Activated CD8-positive, alpha-beta memory T cell treated with anti-CD3 and anti-CD28 coated beads, Interleukin-2, amount 50 U/mL, for 4 hours (primary cell): ENCODE measurements at regions not wholly inside any gene's neighbourhood (a gene's known extent, or its start where the extent isn't known, plus 50 kb on each side); places are given as distances from the start of the nearest gene placed in this dataset.

Experiments used
- DNase-seq: peaks from one replicate; pipeline ENCODE4 v3.0.0-alpha.2; 2020

DNA sequence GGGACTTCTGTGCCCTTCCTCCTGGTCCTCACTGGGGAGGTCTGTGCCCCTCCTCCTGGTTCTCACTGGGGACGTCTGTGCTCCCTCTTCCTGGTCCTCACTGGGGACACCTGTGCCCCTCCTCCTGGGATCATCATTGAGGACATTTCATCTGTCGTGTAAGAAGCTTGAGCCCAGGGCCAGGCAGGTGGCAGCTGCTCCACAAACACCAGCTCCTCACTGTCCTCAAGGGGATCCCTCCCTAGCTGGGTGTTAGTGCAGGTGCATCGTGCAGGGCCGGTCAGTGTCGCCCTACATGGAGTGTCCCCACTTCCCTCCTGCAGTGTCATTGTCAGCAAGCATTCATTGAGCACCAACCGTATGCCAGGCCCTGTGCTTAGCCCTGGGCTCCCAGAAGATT, 312.7 kb downstream of the PTPRU start:
- DNase-seq = no peak

DNA sequence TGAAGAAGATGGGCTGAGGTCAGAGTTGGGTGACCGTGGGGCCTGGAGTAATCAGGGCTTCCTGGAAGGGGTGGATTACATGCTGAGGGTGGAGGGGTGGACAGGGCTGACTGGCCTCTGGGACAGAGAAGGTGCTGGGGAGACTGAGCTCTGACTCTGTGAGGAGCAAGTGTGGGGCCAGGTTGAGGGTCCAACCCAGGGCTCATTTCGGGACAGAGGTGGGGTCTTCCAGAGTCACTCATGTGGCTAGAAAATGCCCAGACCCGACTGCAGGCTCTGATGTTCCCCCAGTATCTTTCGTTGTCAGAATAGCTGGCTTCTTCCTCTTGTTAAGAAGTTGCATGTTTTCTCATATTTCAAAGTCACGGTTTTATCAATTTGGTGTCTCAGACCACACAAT, 311.8 kb downstream of the PTPRU start:
- DNase-seq = no peak

DNA sequence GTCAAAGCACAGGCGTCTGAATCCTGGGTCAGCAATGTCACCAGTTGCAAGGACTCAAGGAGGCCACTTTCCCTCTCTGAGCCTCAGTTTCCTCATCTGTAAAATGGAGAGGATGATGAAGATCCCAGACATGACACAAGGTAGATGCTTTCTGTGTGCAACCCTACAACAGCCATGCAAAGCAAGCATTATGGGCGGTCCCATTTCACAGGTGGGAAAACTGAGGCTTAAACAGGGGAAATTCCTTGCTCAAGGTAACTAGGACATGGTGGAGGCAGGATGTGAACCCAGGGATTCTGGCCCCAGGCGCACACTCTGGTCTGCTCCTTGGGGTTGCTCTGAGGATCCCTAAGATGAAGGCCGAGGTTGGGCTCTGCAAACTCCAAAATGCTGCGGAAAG, 311.0 kb downstream of the PTPRU start:
- no peak for DNase-seq

DNA sequence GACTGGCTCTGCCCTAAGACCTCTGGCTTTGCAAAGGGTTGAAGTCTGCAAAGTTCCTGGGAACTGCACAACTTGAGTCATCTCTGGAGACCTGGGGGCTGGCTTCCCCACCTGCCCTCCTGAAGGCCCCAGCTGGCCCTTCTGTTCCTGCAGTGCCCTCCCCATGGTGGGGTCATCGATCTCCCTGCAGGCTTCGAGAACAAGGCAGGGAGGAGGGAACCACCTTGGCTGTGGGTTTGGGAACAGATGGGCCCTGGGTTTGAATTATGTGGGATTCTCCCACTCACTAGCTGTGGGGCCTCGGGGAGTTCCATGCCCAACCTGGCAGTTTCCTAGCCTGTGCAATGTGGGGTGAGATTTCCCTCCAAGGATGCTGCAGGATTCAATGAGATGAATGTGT, 310.2 kb downstream of the PTPRU start:
- DNase-seq = no peak

DNA sequence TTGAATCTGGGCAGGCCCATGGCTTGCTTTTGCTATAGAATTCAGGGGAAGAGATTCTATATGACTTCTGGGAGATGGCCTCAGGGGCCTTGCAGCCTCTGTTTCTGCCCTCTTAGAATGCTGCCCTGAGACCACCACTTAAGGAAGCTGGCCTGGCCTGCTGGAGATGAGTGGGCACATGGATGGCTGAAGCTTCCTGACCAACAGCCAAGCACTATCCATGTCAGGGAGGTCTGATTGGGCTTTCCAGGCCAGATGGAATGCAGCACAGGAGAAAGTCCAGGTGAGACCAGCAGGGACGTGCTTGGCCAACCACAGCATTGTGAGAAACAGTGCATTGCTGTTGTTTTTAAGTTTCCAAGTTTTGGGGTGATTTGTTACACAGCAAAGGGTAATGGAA, 308.1 kb downstream of the PTPRU start:
- DNase-seq = no peak

DNA sequence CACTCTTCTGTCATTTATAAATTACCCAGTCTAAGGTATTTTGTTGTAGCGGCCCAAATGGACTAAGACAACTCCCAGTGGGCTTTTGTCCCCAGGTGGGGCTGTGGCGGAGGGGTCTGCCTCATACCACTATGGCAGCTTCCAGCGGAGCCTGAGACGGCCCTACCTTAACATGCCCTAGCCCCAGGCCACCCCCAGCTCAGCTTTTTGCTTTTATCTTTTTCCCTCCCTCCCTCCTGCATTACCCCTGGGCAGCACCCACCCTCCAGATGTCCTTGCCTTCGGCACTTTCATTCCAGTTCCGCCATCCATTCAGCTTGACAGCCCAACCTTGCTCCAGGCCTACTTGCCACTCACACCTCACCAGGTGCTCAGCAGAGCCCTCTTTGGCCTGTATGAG, 307.3 kb downstream of the PTPRU start:
- no peak for DNase-seq

DNA sequence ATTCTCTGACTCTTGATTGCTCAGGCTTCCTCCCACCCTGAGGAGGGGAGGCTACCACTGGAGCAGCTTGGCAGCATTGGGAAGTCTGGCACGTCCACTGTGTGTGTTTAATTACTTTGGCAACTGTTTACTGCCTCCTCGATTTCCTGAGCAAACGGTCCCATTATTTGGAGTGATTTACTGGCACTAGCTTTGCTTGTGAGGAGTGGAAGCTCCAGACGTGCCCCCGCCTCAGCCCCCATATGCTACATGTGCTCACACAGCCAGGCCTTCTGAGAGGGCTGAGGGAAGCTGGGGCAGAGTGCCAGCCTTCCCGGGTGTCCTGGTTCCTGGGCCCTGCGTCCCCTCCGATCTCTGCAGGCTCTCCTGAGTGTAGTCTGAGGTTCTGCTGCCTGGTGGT, 306.2 kb downstream of the PTPRU start:
- DNase-seq = no peak

DNA sequence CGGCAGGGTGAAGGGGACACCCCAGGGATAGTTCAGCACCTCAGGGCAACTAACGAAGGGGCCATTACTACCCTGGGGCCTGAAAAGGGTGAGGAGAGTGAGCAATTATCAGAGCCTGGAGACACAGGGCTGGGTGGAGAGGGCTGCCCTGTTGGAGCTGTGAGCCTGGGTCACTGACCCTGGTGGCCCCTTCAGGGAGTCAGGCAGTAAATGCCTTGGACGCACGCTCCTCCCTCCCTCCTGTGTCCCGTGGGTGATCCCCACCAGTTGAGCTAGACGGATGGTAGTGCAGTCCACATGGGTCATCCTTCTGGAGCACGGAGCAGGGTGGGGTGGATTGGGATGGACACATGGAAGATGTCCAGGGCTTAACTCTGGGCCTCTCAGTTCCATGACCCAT, 305.3 kb downstream of the PTPRU start:
- no peak for DNase-seq

DNA sequence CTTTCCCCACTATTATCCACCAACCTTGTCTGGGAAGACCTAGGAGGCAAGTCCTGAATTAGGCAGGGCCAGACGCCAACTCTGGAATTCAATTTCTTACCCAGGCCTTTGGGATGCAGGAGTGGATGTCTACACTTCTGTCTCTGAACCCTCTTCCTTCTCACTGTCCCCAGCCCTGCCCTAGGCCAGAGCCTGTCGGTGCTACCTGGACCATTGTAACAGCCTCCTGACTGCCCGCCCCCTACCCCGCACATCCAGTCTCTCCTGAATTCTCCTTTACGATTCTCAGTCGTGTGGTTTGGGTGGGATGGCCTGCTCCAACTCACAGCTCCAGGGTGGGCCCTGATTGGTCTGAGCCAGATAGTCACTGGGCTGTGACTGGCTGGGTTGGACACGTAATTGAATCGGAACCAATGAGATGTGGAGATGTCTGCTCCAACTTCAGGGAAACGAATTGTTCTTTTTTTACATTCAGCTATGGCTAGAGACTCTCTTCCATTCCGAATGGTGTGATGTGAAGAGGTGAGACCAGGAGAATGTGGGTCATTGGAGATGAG, 304.6 kb downstream of the PTPRU start:
- DNase-seq = no peak

DNA sequence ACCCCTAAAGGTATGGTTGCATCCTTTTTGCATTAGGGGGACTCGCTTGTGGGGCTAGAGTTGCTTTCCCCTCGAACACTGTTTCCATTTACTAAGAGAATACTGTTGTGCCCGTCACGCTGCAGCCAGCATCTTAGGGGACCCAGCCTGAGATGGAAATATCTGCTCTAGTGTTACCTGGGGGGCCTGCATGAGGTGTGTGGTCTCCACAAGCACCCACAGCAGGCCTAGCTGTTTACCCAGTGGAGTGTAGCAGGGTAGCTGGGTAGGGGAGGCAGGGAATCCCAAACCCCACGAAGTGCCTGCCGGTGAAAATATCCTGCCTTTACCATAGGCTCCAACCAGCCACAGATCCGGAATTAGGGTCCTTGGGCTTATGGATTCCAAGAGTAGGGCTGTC, 303.6 kb downstream of the PTPRU start:
- DNase-seq = no peak

DNA sequence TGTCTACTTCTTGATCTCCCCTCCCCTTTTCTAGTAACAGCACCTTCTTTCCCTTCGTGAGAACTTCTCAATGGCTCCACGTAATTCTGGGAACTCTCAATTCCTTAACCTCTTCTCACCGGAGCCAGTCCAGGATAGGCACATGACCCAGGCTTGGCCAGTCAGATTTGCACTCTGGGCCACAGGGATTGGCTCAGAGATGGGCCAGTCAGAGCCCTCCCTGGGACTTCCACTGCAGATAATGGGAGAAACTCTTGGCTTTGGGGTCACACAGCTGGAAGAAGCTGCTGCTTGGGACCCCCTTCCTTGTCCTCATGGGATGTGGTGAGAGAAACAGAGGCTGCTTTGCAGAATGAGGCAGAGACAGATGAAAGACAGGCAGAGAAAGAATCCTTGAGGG, 302.3 kb downstream of the PTPRU start:
- DNase-seq = no peak

DNA sequence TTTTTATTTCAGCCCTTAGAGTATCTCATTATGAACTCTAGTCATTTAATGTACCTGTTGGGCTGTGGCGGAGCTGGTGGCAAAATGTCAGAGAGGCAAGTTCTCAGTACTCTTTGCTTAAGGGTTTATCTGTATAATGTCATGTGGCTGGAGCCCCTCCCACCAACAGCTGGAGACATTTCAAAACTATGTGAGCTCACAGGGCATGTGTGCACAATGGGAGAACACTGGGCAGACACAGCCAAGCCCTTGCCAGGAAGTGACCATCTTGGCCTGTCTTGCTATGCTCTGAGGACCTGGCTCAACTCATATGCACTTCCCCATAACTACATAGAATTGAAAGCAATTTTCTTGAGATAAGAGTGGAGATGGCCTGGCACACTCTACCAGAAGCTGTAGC, 296.4 kb downstream of the PTPRU start:
- no peak for DNase-seq

DNA sequence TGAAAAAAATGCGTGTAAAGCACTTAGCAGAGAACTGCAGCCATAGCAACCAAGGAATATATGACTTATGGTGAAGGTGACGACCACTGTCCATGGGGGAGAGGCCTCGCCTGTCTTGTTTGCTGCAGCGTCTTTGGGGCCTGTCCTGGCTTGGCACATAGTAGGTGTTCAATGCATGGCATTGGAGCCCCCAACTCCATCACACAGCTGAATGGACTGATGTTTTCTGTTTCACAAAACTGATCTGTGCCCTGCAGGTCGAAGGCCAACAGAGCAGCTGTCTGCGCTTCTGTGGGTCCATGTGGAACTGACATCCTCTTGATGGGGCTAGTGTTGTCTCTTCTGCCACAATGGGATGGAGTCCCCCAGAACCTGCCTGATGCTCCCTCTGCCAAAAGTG, 296.0 kb downstream of the PTPRU start:
- no peak for DNase-seq

DNA sequence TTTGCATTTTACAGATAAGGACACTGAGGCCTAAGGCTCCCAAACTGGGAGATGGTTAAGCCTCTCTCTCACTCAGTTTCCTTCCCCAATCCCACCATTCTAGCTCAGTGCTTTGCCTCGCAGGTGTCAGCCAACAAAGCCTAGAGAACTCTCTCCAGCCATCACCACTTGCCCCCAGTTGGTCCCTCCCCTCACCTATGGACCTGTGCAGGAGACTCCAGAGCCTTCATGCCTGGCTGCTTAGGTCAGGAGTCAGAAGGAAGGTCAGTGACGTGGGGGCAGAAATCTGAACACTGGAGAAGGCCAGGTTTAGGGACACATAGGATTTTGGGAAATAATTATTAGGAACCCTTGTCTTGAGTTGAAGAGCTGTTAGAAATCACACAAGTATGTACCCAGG, 295.3 kb downstream of the PTPRU start:
- DNase-seq = no peak

DNA sequence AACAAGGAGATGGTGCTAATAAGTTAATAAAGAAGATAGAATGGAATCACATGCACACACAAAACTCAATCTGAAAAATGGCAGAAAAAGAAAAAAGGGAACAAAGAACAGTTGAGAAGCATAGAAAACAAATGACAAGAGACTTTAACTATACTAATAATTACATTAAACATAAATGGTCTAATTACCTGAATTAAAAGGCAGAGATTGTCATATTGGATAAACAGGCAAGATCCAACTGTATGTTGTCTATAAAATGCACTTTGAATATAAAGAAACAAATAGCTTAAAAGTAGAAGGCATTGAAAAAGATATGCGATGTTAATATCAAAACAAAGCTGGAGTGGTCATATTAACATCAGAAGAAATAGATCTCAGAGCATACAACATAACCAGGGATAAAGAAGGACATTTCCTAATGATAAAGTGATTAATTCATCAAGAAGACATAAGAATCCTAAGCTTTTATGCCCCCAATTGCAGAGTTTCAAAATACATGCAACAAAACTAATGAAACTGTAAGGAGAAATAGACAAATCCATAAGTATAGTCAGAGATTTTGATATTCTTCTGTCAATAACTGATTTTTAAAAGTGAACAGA, 293.5 kb downstream of the PTPRU start:
- DNase-seq = no peak

DNA sequence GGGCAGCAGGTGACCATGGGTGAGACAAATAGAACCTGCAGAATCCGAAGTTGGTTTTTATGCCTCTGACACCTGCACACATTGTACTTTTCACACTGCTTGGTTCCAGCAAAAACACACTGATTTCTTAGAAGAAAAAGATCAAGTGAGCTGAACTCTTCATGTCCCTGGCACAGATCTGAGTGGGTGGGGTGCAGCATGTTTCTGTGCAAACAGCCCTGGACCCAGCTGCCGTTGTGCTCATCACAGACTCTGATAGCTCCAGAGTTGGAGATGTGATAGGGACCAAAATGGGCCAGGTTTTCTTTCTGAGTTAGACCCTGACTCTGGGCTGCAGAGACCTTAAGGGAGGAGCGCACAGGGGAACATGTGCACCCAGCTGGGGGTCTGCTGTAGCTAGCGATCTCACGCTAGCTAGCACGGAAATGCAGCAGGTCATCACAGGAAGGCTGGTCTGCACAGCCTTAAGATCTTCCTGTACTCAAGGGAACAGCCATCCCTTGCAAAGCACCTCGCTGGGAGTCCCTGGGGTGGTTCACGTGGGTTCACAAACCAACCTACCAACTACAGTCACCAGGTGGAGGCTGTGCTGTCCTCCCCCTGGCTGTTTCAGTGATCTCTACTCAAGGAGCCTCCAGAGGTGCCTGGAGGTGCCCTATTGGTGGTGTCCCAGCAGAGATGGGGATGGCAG, 291.1 kb downstream of the PTPRU start:
- no peak for DNase-seq

DNA sequence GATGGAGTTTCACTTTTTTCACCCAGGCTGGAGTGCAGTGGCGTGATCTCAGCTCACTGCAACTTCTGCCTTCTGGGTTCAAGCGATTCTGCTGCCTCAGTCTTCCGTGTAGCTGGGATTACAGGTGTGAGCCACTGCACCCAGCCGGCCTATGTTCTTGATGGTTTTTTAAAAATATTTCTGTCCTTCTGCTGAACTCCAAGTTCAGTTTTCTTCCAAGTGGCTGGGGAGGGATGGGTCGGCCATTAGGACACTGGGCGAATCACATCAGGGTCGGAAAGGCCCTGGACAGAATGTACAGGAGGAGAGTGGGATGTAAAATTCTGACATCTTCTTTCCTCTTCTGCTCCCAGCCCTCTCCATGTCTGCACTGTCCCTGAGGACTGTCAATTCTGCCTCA, 289.6 kb downstream of the PTPRU start:
- no peak for DNase-seq

DNA sequence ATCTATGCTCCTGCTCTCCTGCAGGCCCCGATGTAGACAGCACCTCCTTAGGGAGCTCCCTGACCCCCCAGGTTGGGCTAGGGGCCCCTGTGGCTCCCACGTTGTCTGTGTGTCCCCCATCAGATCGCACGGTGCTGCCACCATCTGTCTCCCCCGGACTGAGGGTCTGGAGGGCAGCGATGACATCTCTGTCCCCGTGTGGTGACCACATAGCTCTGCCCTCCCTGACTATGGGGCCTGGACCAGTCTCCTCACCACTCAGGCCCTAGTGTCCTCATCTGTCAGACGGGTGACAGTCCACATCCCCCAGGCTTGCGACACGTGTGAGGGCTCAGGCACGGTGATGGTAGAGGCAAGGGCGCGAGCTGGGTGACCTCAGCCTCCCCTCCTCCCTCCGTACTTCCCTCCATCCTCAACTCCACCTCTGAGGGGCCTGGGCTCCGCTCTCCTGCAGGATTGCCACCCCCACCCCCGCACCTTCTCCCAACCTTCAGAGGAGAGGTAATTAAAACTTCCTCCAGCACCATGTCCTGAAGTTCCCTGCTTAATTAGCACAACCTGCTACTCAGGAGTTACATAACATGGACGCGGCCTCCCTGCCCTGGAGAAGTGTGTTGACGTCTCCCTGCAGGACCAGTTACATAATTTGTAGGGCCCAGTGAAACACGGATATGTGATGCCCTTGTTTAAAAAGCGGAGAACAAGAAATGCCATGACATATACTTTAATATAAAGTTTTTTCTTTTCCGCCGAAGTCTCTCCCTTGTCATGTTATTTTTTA, 288.2 kb downstream of the PTPRU start:
- no peak for DNase-seq

DNA sequence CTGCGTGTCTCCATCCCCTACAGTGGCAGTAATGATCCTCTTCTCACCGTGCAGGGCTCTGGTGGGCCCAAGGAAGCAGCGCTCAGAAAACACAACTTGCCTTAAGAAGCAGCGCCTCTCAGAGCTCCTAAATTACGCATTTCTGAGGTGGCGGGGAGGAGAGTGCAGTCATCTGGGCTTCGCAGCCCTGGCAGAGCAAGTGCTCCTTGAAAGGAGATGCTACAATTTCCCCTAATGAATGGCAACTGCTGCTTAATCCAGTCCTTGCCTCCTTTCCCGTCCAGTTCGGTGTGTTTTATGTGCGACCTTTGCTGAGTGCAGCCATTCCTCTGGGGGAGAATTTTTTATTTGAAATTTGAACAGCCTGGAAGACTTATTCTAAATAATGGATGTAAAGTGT, 287.3 kb downstream of the PTPRU start:
- DNase-seq = no peak

DNA sequence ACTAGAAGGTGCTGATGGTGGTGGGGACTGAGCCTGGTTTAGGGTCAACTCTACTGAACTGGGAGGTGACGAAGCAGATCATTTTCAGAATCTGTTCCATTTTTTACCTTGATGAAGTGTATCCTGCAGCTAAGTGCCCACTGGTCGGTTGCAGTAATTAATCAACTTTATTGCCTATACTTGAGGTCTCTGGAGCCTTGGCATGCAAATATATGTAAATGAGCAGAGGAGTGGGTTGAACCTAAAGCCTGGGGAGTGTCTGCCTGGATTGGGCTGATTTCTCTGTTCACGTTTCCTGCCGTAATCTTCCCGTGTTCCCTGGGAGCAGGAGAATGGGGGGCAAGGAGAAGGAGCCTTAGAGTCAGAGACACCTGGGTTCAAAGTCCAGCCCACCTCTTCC, 286.8 kb downstream of the PTPRU start:
- DNase-seq = no peak

DNA sequence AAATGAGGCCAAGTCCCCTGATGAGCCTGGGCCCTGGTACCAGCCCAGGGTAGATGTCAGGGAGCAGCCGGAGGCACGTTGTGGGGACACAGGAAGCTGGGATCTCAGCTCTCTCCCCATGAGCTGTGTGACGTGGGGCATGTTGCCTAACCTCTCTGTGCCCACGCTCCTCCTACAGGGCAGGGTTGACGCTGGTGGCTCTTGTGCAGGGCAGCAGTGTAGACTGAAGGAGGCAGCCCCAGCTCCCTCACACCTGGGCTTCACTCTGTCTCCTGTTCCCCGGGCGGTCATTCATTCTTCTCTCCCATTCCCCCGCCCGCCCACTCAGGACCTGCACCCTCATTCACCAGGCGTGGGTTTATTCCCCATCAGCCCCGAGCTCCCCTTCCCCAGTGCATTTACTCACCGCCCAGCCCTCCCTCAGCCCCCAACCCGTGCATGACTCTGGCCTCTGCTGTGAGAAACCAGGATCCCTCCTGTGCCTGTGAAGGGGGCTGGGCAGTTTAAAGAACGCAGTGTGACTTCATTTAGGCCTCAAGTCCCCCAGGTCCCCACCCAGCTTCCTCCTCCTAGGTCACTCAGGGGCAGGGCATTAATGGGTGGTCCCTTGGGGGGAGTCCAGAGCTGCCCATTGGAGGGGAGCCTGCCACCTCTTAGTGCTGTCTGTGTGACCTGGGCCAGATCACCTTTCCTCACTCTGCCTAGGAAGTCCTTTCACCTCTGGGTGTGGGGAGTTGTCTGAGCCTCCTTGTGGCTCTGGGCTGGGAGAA, 285.7 kb downstream of the PTPRU start:
- DNase-seq = no peak

DNA sequence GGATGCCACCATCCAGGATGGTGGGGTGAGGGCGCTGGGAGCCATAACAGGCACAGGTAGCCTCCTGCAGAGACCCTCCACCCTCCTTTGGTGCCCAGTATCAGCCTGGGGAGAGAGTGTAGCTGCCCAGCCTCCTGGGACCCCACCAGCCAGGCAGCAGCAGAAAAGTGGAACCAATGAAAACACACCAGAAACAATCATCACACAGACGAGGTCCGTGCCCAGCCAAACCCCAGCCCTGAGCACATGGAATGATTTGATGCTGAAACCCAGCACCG, 285.1 kb downstream of the PTPRU start:
- no peak for DNase-seq

DNA sequence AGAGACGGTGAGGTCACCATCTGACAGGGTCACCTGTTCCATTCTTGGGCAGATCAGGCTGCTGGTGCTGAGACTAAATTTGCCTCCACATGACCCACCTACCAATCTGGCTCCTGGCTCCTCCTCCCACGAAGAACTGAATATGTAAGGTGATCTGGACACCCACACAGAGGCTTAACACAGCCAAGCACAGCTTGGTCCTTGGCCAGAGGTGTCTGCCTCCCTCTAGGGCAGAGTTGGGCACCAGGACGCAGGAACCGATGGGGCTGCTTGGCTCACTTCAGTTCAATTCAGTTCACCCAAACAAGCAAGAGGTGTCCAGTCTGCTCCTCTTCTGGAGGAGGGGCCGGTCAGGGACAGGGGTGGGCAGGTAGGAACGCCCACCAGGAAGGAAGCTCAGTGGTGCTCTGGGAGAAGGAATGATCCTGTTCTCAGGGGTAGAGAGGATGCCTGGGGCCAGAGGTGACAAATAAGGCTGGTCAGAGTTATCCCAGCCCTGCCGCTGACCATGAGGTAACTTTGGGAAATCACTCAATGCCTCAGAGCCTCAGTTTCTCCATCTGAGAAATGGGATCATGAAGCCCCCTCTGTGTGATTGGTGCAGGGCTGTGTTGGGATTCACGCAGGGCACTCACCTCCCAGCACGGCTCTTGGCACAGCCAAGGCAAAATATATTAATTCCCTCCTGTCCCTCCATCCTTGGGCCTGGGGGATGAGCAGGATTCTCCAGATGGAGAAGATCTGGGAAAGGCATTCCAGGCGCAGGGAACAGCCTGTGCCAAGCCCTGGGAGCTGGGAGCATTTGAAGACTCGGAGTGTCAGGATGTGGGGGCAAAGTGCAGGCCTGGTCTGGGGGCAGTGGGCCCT, 284.5 kb downstream of the PTPRU start:
- DNase-seq = no peak
